8988T (cell line): ENCODE measurements at regions not wholly inside any gene's neighbourhood (a gene's known extent, or its start where the extent isn't known, plus 50 kb on each side); places are given as distances from the start of the nearest gene placed in this dataset.

Source experiments
- DNase-seq: peaks from one replicate; pipeline ENCODE4 v3.0.0; 2011

GRCh38 chrX:39888730-39889129 lies 209.0 kb downstream of the BCOR start:
- no peak for DNase-seq

- DNase-seq: no peak
Observed at GRCh38 chrX:39889704-39890103, 208.1 kb downstream of the BCOR start.

- DNase-seq: no peak
Observed at GRCh38 chrX:39890807-39891206, 207.0 kb downstream of the BCOR start.

GRCh38 chrX:39891781-39892180 lies 206.0 kb downstream of the BCOR start:
- no peak for DNase-seq

- no peak for DNase-seq
Observed at GRCh38 chrX:39893417-39894338, 204.1 kb downstream of the BCOR start.

- DNase-seq: no peak
Observed at GRCh38 chrX:39894683-39895082, 203.1 kb downstream of the BCOR start.

- no peak for DNase-seq
Observed at GRCh38 chrX:39895218-39896110, 202.3 kb downstream of the BCOR start.

GRCh38 chrX:39896951-39897740 lies 200.6 kb downstream of the BCOR start:
- DNase-seq: peak; percentile 61

- DNase-seq: no peak
Observed at GRCh38 chrX:39897741-39898097, 200.0 kb downstream of the BCOR start.

GRCh38 chrX:39898147-39898546 lies 199.6 kb downstream of the BCOR start:
- DNase-seq: no peak

- no peak for DNase-seq
Observed at GRCh38 chrX:39899059-39899458, 198.7 kb downstream of the BCOR start.

- no peak for DNase-seq
Observed at GRCh38 chrX:39899856-39900776, 197.6 kb downstream of the BCOR start.

GRCh38 chrX:39900777-39901170 lies 197.0 kb downstream of the BCOR start:
- no peak for DNase-seq

- no peak for DNase-seq
Observed at GRCh38 chrX:39903343-39903742, 194.4 kb downstream of the BCOR start.

- DNase-seq: peak; percentile 43
Observed at GRCh38 chrX:39903937-39904336, 193.8 kb downstream of the BCOR start.

- DNase-seq: no peak
Observed at GRCh38 chrX:39904816-39905537, 192.8 kb downstream of the BCOR start.

- no peak for DNase-seq
Observed at GRCh38 chrX:39905538-39905891, 192.2 kb downstream of the BCOR start.

- no peak for DNase-seq
Observed at GRCh38 chrX:39905946-39906345, 191.8 kb downstream of the BCOR start.

- peak; percentile 75 for DNase-seq
Observed at GRCh38 chrX:39907964-39908661, 189.6 kb downstream of the BCOR start.

- DNase-seq: no peak
Observed at GRCh38 chrX:39909996-39910395, 187.8 kb downstream of the BCOR start.

- no peak for DNase-seq
Observed at GRCh38 chrX:39910651-39911050, 187.1 kb downstream of the BCOR start.
